GM12874 (cell line): ENCODE measurements at regions not wholly inside any gene's neighbourhood (a gene's known extent, or its start where the extent isn't known, plus 50 kb on each side); places are given as distances from the start of the nearest gene placed in this dataset.

Experiments
- TF ChIP-seq, protein P1 (sequence below): IDR thresholded peaks from 2 replicates; pipeline ENCODE4 v1.5.1; 2011; ENCODE audit warnings: low read depth, mild to moderate bottlenecking, control low read depth, low read length, moderate library complexity; ENCODE audit not compliant: insufficient read depth

DNA sequence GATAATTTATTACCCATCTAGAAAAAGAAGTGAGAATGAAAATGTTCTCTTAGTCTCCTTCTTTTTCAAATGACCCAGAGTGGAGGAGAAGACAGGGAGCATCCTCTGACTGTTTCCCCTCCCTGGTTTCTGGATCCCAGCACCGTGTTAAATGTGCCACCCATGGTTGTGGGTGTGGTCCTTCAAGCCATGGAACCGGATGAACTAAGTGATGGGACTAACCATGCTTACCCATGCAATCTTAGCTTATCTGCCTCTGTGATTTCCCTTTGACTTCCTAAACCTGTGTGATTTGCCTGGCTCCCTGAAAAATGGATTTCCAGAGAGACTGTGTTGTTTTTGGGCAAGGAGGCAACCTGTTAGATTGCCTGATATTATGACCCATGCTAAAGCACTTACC is 437.1 kb downstream of the MAGEB5 start:
- TF ChIP-seq, protein P1, sequence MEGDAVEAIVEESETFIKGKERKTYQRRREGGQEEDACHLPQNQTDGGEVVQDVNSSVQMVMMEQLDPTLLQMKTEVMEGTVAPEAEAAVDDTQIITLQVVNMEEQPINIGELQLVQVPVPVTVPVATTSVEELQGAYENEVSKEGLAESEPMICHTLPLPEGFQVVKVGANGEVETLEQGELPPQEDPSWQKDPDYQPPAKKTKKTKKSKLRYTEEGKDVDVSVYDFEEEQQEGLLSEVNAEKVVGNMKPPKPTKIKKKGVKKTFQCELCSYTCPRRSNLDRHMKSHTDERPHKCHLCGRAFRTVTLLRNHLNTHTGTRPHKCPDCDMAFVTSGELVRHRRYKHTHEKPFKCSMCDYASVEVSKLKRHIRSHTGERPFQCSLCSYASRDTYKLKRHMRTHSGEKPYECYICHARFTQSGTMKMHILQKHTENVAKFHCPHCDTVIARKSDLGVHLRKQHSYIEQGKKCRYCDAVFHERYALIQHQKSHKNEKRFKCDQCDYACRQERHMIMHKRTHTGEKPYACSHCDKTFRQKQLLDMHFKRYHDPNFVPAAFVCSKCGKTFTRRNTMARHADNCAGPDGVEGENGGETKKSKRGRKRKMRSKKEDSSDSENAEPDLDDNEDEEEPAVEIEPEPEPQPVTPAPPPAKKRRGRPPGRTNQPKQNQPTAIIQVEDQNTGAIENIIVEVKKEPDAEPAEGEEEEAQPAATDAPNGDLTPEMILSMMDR, result no peak

DNA sequence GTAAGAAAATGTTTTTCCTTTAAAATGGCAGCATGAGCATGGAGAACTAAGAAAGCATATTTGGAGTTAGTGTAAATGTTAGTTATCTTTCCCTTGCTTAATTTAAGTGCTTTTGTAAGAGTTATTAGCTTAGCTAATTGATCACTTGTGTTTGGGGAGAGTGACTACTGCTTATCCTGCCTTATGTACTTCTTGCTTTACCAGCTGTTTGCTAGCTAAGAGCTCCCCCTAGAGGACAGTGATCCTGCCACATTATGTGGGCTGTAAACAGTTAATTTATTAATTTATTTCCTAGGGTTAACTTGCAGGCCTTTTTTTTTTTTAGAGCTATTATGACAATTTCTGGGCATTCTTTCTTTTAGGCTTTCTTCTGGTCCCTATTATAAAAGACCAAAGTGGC is 435.8 kb downstream of the MAGEB5 start:
- TF ChIP-seq, protein P1, result 0 out of 2 replicates have a peak, but pooled peaks have one; percentile 11

DNA sequence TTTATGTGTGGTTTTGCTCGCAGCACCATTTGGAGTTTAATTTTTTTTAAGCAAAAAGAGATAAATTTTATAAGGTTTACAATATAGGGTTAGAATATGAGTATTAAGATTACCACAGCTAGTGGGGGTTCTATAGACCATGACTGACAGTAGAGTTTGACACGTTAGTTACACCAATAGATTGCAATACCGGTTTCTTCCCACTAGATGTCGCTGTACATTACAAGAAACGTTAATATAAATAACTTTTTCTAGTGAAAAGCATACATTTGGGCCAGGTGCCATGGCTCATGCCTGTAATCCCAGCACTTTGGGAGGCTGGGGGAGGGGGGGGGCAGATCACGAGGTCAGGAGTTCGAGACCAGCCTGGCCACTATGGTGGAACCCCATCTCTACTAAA is 433.6 kb downstream of the MAGEB5 start:
- TF ChIP-seq, protein P1, result peak; percentile 35; the same call in 1 of the 2 replicates

DNA sequence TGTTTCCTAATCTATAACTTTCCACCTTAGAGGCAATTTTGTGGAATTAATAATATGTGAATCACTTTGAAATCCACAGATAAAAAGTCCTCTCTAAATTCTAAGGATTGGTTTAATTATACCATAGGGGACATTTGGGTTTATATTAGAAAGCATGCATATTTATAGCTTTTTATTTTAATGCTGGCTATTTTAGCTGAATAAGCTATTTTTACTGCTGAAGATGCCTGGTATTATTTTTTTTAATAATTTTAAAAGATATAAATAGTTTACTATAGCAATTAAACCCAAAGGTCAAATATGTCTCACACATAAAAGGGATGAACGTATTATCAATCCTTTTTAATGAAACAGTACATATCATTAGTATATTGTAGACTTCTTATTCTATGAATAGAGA is 415.4 kb downstream of the MAGEB5 start:
- TF ChIP-seq, protein P1, result no peak

DNA sequence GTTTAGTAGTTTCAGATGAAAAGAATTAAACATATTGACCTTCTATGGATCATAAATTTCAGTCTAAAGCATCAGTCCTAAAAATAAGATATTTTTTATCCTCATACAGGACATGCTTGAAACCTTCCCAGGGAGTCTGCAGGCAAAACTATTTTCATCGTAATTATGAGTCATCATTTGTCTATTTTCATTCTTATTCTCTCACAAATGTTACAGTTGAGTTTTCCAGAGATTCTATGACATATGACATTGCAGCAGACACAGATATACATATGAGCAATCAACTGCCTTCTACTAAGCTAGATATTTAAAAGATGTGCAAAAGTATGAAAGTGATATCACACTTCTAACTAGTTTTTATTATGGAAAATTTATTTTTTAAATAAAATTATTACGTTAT is 398.0 kb downstream of the MAGEB5 start:
- TF ChIP-seq, protein P1, result no peak

DNA sequence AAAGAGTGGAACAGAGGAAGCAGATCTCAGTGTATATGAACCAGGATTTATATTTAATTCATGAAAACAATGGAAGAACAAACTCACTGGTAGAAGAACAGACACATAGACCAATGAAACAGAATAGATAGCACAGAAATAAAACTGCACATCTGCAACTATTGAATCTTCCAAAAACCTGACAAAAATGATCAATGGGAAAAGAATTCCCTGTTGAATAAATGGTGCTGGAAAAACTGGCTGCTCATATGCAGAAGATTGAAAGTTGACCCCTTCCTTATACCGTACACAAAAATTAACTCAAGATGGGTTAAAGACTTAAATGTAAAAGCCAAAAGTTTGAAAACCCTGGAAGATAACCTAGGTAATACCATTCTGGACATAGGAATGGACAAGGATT is 391.0 kb downstream of the MAGEB5 start:
- TF ChIP-seq, protein P1, result no peak

DNA sequence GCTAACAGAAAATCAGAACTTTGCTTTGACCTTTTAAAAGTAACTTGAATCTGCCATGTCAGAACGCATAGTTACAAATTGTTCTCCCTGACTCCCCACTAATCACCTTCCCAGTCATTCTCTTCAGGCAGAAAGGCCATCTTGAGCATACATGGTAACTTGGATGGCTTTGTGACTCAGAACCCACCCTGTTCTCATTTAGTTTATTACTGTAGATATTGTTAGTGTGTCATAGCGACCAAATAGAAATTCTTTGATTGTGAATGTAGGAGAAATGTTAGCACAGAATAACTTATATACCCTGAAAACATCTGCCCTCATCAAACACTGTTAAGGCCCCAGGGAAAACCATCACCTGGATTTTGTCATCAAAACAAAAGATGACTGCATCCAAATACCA is 382.0 kb downstream of the MAGEB5 start:
- TF ChIP-seq, protein P1, result no peak

DNA sequence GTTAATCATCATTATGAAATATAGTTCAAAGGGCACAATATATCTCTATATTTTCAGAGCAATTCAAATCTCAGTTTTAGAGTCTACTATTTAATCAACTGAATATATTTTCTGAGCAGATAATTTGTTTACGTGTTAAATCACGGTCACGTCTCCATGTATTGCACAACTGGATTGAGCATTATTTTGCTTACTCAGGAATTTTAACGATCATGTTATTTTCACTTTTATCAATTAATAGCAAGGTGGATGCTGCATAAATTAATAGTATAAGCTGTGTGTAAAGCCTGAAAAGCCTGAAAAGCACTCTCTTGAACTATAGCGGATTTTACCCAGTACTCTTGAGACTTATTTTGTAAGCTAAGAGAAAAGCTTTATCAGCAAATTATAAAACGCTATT is 374.9 kb downstream of the MAGEB5 start:
- TF ChIP-seq, protein P1, result no peak
